DND-41 (cell line): ENCODE measurements at regions not wholly inside any gene's neighbourhood (a gene's known extent, or its start where the extent isn't known, plus 50 kb on each side); places are given as distances from the start of the nearest gene placed in this dataset.

Experiments
- ATAC-seq: fragments of 200-7000 bp; cut with Tn5 transposase; 3 replicates; pipeline ENCODE4 v1.9.1; 2021; ENCODE audit warnings: low read depth; ENCODE audit not compliant: insufficient read depth
- DNase-seq: peaks from one replicate; pipeline ENCODE4 v3.0.0-alpha.2; 2020
- H2AFZ ChIP-seq: 2 replicates; pipeline ENCODE4 v1.6.0; 2012; ENCODE audit warnings: low read depth, low read length
- H3K27ac ChIP-seq: 2 replicates; pipeline ENCODE4 v1.5.1; 2012; ENCODE audit warnings: low read length, inconsistent platforms
- H3K27me3 ChIP-seq: fragments of 200-600 bp; sonication (generic); 2 replicates; pipeline ENCODE4 v1.6.0; 2012; ENCODE audit warnings: low read length, mild to moderate bottlenecking, inconsistent platforms; ENCODE audit not compliant: insufficient read depth, poor library complexity
- H3K36me3 ChIP-seq: 2 replicates; pipeline ENCODE4 v1.5.1; 2012; ENCODE audit warnings: low read length, inconsistent platforms; ENCODE audit not compliant: insufficient read depth
- H3K4me1 ChIP-seq: 2 replicates; pipeline ENCODE4 v1.5.1; 2012; ENCODE audit warnings: mild to moderate bottlenecking, low read length; ENCODE audit not compliant: insufficient read depth
- H3K4me2 ChIP-seq: 2 replicates; pipeline ENCODE4 v1.6.0; 2012; ENCODE audit warnings: mild to moderate bottlenecking, moderate library complexity, low read length, inconsistent platforms; ENCODE audit not compliant: insufficient read depth
- H3K4me3 ChIP-seq, 2 experiments: fragments of 200-600 bp in 1 of 2; shearing (Covaris generic) in 1 of 2; 2 replicates each; pipeline ENCODE4 v1.5.1; 2012 to 2016; ENCODE audit warnings: inconsistent platforms in 2 of 2, low read length in 2 of 2, mild to moderate bottlenecking in 2 of 2, low read depth in 1 of 2, moderate library complexity in 1 of 2
- H3K79me2 ChIP-seq: 2 replicates; pipeline ENCODE4 v1.6.0; 2012; ENCODE audit warnings: low read length, inconsistent platforms; ENCODE audit not compliant: insufficient read depth
- H3K9ac ChIP-seq: 2 replicates; pipeline ENCODE4 v1.6.0; 2012; ENCODE audit warnings: low read depth, mild to moderate bottlenecking, inconsistent platforms, low read length, moderate library complexity
- H3K9me3 ChIP-seq: 2 replicates; pipeline ENCODE4 v1.5.1; 2012; ENCODE audit warnings: low read length, moderate library complexity, mild to moderate bottlenecking, inconsistent platforms; ENCODE audit not compliant: insufficient read depth, severe bottlenecking
- H4K20me1 ChIP-seq: 2 replicates; pipeline ENCODE4 v1.6.0; 2012; ENCODE audit warnings: low read length; ENCODE audit not compliant: insufficient read depth
- EZH2 ChIP-seq: IDR thresholded peaks from 3 replicates; pipeline ENCODE4 v1.6.1; 2012; ENCODE audit warnings: borderline replicate concordance, low read depth, mild to moderate bottlenecking, moderate library complexity, low read length, inconsistent platforms; ENCODE audit not compliant: severe bottlenecking
- TF ChIP-seq, protein P1 (sequence below): IDR thresholded peaks from 2 replicates; pipeline ENCODE4 v1.5.1; 2012; ENCODE audit warnings: borderline replicate concordance, low read length, moderate library complexity, mild to moderate bottlenecking; ENCODE audit not compliant: poor library complexity, severe bottlenecking; ENCODE audit errors: extremely low read depth

DNA sequence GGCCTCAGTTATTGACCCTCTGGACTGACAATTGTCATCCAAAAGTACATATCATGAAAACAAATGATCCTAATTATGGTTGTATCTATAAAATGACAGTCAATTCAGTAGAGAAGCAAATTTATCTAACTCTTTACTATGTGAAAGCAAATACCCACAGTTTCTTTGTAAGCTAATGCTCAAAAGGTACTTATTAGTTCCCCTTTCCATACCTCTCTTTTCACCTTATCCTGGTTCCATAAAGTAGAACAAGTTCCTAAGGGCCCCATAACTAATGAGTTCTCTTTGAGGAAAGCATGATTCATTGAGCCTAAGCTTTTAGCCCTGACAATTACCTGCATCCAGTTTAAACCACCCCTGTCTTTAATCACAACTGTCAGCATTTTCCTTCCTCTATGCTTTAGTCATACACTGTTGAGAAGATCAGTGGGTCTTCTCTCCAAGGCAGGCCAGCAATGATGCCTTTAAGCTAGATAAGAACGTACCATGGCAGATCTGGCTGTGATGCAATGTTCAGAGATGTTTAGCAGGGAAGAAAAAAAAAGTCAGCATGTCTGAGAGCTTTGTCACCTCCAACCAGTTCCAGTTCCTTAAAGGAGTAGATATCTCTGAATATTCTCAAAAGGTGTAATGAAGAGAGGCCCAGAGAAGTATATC is 179.7 kb upstream of the RASGEF1B start:
- H3K27ac ChIP-seq, result peak overlapping the region; percentile 94
- no peaks in the 10 kb centered on the region for H3K79me2 ChIP-seq
- H3K9ac ChIP-seq, result peak overlapping the region; percentile 40
- H3K4me2 ChIP-seq, result peak overlapping the region; percentile 44
- ATAC-seq, result no peak
- peaks cover 59% of the 10 kb centered on the region for H3K4me1 ChIP-seq
- no peaks in the 10 kb centered on the region for H4K20me1 ChIP-seq
- H3K9me3 ChIP-seq, result no peaks in the 10 kb centered on the region
- DNase-seq, result no peak
- H3K36me3 ChIP-seq, result no peaks in the 10 kb centered on the region
- TF ChIP-seq, protein P1, sequence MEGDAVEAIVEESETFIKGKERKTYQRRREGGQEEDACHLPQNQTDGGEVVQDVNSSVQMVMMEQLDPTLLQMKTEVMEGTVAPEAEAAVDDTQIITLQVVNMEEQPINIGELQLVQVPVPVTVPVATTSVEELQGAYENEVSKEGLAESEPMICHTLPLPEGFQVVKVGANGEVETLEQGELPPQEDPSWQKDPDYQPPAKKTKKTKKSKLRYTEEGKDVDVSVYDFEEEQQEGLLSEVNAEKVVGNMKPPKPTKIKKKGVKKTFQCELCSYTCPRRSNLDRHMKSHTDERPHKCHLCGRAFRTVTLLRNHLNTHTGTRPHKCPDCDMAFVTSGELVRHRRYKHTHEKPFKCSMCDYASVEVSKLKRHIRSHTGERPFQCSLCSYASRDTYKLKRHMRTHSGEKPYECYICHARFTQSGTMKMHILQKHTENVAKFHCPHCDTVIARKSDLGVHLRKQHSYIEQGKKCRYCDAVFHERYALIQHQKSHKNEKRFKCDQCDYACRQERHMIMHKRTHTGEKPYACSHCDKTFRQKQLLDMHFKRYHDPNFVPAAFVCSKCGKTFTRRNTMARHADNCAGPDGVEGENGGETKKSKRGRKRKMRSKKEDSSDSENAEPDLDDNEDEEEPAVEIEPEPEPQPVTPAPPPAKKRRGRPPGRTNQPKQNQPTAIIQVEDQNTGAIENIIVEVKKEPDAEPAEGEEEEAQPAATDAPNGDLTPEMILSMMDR, result no peak
- TF ChIP-seq EZH2, result no peak
- H2AFZ ChIP-seq, result peak overlapping the region; percentile 69
- H3K4me3 ChIP-seq, result no peak overlapping the region
- H3K27me3 ChIP-seq, result no peaks in the 10 kb centered on the region

DNA sequence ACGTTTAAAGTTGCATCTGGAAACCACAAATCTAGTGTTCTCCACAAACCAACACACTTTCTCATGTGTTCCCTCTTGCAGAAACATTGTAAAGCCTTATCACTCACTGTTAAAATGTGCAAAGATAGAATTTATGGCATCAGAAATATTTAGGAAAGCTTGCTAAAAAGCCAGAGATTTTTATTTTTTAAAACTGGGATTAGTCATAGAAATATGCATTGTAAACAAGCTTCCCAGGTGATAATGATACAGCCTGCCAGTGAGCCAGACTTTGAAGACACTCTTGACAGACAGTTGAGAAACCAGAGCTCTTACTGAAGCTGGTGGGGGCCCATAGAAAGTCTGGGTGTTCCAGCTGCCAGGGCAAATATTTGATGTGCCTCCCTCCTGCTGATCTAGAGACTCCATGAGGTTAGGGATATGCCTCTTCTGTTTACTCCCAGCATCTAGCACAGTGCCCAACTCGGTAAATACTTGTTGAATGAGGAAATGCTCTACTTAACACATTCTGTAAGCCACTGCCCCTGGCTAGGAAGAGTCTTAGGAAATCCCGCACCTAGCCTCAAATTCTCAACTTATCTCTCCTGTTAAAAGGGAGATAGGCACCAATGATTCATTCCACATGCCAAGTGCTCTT is 179.0 kb upstream of the RASGEF1B start:
- peak overlapping the region; percentile 44 for H3K4me2 ChIP-seq
- no peaks in the 10 kb centered on the region for H3K27me3 ChIP-seq
- peak overlapping the region; percentile 69 for H2AFZ ChIP-seq
- H3K9me3 ChIP-seq, result no peaks in the 10 kb centered on the region
- peak overlapping the region; percentile 94 for H3K27ac ChIP-seq
- peak; percentile 68 for ATAC-seq
- DNase-seq, result peak; percentile 71
- H3K9ac ChIP-seq, result peak overlapping the region; percentile 40
- TF ChIP-seq, protein P1, result no peak
- TF ChIP-seq EZH2, result no peak
- no peaks in the 10 kb centered on the region for H4K20me1 ChIP-seq
- H3K36me3 ChIP-seq, result no peaks in the 10 kb centered on the region
- H3K79me2 ChIP-seq, result no peaks in the 10 kb centered on the region
- no peak overlapping the region for H3K4me3 ChIP-seq
- H3K4me1 ChIP-seq, result peaks cover 60% of the 10 kb centered on the region

DNA sequence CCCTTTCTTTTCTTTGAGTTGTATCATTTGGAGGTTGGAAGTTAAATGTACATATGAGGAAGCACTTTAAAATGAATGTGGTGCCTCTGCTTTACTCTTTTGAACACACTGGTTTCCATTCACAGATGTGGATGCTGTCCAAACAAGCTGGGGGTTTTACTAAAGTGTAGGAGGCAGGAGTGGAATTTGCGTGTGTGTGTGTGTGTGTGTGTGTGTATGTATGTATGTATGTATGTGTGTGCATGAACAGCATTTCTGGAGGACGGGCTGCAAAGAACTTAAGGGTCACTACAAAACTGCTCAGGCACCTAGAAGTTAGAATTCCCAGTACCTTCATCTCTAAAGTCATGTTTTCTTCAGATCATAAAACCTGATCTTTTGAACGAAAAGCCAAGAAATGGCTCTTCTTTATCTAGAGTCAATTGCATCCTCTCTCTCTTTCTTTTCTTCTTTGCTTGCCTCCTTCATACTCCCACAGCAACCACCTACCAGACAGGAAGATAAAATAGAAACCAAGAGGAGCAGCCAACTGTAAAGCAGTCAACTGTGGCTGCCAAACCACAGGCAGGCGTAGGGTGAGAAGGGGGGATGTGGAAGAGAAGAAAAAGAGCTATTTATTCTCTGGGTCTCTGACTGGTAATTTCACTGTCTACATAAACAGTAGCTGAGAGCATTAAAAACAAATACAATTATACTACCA is 177.0 kb upstream of the RASGEF1B start:
- Histone ChIP-seq H3K4me3 (peak overlapping the region in 1 of 2 experiments; percentile 41; a peak in 2 of 4 replicates), H3K9me3 (no peaks in the 10 kb centered on the region), H3K36me3 (no peaks in the 10 kb centered on the region), H3K9ac (peak overlapping the region; percentile 53), H3K4me1 (peaks cover 60% of the 10 kb centered on the region), H2AFZ (peak overlapping the region; percentile 69), H3K79me2 (no peaks in the 10 kb centered on the region), H3K4me2 (peak overlapping the region; percentile 59), H3K27ac (peak overlapping the region; percentile 94), H3K27me3 (no peaks in the 10 kb centered on the region), H4K20me1 (no peaks in the 10 kb centered on the region)
- TF ChIP-seq, protein P1, result no peak
- TF ChIP-seq EZH2, result no peak
- peak; percentile 93 for ATAC-seq
- peak; percentile 87 for DNase-seq
